HT-29 (cell line): ENCODE measurements at regions not wholly inside any gene's neighbourhood (a gene's known extent, or its start where the extent isn't known, plus 50 kb on each side); places are given as distances from the start of the nearest gene placed in this dataset.

Source experiments
- DNase-seq: peaks from one replicate; pipeline ENCODE4 v3.0.0-alpha.2; 2015; ENCODE audit warnings: low spot score

GRCh38 chr1:71190843-71191242 lies 110.0 kb upstream of the ZRANB2 start:
- no peak for DNase-seq

DNA sequence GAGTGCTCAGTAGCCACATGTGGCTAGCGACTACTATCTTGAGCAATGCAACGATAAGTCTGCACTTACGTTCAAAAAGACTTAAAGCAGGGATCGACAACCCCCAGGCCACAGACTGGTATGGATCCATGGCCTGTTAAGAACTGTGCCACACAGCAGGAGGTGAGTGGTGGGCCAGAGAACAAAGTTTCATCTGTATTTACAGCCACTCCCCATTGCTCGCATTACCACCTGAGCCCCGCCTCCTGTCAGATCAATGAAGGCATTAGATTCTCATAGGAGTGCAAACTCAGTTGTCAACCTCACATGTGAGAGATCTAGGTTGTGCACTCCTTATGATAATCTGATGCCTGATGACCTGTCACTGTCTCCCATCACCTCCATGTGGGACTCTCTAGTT lies 103.6 kb upstream of the ZRANB2 start:
- DNase-seq: no peak

GRCh38 chr1:71179997-71180396 lies 99.2 kb upstream of the ZRANB2 start:
- DNase-seq: no peak

DNA sequence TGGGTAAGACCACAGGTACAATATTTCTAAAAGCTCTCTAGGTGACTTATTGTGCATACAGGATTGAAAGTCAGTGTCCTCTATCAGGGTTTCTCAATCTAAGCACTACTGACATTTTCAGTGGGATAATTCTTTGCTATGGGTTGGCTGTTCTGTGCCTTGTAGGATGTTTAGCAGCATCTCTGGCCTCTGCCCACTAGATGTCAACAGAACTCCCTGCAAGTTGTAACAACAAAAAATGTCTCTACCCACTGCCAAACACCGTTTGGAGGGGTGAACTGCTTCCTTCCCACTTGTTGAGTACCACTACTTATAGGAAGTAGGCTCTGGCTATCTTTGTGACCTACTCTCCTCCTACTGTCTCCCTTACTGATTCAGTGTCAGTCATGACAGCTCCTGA lies 90.1 kb upstream of the ZRANB2 start:
- no peak for DNase-seq

DNA sequence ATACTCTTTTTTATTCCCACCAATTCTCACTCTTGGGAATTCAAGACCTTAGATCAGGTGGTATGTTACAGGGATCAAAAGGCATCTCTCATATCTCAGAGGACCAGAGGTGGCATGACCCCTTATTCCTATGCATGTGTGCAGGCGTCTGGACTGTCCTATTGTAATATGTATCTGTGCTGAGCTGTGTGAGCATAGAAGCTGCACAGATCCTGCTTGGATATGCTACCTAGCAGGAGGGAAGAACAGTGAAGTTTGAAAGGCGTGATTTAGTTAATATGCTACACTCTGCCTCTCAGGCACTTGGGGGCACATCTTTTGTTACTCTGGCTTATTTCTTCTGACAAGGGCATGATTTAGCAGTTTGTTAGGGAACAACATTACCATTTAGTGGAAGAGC lies 86.7 kb upstream of the ZRANB2 start:
- DNase-seq: no peak

DNA sequence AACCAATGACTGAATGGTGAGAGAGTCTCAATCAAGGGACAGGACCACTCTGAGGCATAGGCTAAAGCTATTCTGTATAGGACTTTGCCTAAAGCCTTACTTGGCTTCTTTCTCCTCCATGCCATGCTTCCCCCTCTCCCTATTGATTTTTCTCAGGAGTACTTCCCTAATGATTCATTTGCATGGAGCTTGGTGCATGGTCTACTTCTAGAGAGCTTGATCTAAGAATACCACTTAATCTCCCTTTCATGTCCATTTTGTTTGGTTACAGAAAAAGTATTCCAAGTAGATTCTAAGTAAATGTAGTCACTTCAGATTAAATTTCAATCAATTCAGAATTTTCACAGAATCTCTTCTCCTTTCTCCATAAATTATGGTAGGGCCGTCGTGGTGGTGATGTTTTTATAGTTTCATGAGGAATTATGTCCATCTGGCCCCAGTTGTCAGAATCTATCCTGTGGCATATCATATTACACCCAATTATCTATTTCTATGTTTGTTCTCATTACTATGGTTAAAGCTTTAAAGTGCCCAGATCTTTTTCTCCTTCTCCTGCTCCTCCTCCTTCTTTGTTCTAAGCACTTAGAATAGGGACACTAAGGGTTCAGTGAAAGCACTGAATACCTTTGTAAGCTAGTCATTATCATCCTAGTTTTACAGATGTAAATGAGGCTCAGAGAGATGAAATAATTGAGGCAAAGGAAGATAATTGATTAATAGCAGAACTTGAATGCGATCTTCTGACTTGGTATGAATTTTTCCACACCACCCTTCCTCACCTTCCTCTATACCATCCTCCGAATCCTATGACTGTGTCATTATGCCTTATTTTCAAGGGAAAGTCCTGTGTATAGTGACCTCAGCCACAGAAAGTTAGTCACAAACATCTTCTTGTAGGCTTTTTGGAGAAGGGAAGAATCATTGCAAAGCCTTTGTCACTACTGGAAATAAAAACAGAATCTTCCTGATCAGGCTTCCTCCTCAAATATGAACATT lies 85.6 kb upstream of the ZRANB2 start:
- DNase-seq: no peak

DNA sequence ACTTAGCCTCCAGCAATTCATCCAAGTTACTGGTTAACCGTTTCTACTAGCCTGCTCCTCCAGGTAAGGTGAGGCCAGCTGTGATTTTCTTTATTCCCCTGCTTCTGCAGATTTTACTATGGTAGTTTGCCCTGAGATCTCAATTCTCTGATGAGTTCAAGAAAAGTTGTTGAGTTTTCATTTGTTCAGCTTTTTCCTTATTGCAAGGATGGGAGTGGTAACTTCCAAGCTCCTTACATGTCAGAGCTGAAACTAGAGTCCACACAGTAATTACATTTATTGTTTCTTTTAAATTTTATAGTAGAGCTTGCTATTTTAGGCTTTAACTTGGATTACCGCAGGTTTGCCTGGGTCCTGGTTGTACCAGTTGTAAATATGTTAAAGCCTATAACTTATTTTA lies 76.9 kb upstream of the ZRANB2 start:
- DNase-seq: no peak

DNA sequence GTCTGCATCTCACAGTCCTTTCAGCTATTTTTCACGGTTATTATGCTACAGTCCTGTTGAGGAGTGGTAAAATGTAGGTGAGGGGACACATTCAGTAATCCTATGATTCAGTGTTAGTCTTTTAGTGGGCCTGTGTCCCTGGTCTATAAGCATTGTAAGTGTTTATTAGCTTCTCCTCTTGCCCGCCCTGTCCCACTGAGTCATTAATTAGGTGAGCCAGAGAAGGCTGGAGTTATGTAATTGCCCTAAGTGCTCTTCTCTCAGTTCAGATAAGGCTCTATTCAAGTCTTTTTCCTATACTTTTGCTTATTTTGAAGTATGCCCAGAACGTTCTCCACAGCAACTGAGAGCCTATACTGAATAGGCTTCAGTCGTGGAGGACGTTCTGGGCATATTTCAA lies 76.3 kb upstream of the ZRANB2 start:
- DNase-seq: no peak

DNA sequence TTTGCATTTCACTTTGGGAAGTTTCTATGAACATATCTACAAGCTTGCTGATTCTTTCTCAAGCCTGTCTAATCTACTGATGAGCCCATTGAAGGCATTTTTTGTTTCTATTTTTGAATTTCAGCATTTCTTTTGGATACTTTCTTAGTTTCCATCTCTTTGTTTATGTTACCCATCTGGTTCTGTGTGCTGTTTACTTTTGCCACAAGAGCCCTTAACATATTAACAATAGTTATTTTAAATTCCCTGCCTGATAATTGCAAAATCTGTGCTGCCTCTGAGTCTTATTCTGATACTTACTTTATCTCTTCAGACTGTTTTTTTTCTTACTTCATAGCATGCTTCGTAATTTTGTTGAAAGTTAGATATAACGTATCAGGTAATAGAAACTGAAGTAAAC lies 75.8 kb upstream of the ZRANB2 start:
- no peak for DNase-seq

- no peak for DNase-seq
These were observed 73.6 kb upstream of the ZRANB2 start for GRCh38 chr1:71154429-71154828.

DNA sequence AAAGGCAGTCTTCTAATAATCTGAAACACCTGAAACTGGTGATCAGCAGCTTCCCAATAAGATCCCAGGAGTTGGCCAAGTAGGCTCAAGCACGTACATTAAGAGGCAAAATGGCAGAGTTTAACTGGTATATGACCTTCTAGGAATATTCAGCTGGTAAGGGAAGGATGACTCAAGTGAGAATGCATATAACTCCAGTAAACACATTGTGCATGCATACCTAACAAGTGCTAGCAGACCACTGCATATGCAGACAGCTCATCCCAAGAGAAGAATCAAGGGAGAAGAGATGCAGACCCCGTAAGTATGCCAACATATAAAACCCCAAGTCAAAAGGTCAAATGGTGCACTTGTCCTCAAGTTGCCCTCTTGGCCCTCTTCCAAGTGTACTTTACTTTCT lies 73.0 kb upstream of the ZRANB2 start:
- DNase-seq: no peak

- DNase-seq: no peak
These were observed 67.0 kb upstream of the ZRANB2 start for GRCh38 chr1:71147637-71148360.

DNA sequence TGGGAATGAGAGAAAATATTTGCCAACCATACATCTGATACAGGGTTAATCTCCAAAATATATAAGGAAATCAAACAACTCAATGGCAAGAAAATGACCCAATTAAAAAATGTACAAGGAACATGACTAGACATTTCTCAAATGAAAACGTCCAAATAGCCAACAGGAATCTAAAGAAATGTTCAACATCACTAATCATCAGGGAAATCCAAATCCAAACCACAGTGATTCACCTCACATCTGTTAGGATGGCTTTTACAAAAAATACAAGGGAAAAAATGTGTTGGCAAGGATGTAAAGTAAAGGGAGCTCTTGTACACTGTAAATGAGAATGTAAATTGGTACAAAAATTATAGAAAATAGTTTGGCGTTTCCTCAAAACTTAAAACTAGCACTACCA lies 54.7 kb upstream of the ZRANB2 start:
- no peak for DNase-seq
